HG03342 (cell line): ENCODE measurements at regions not wholly inside any gene's neighbourhood (a gene's known extent, or its start where the extent isn't known, plus 50 kb on each side); places are given as distances from the start of the nearest gene placed in this dataset.

Experiments used
- ATAC-seq: cut with Tn5 transposase; IDR thresholded peaks from one replicate; pipeline ENCODE4 v1.9.1; 2021; ENCODE audit warnings: mild to moderate bottlenecking, moderate library complexity; ENCODE audit not compliant: unreplicated experiment

DNA sequence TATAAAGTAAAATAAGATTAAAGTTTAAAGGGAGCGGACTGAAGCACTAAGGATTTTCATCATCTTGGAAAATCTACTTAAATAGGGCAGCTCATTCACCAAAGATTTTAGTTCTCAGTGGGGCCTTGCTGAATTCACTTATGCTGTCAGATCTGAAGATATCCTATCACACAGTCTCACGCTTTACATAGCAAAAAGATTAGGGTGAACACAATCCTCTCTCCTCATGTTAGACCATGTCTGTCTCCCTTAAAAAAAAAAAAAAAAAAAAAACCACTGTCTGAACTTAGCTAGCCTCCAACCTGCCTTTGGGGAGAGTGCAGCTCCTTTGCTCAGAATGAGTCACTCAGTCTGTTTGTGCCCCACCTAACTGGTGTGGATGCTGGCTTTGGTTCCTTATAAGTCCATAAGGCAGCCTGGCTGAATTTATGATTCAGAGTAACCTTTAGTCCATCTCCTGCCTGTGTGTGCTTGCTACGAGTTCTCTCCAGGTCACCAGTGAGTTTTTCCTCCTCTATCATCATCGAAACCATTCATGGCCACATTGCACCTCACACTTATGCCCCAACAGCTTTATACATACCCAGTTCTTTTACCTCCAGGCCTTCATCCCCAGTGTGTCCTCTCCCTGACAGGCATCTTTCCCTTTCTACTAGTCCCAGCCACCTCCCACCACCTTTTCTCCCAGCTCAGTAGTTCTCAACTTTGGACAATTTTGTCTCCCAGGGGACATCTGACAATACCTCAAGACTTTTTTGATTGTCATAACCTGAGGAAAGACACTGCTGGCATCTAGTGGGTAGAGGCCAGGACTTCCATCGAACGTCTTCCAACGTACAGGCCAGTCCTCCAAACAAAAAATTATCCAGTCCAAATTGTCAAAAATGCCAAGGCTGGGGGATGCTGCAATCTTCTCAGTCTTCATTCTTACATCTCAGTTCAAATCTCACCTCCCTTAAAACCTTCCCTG is 220.7 kb upstream of the EMCN start:
- ATAC-seq = no peak

DNA sequence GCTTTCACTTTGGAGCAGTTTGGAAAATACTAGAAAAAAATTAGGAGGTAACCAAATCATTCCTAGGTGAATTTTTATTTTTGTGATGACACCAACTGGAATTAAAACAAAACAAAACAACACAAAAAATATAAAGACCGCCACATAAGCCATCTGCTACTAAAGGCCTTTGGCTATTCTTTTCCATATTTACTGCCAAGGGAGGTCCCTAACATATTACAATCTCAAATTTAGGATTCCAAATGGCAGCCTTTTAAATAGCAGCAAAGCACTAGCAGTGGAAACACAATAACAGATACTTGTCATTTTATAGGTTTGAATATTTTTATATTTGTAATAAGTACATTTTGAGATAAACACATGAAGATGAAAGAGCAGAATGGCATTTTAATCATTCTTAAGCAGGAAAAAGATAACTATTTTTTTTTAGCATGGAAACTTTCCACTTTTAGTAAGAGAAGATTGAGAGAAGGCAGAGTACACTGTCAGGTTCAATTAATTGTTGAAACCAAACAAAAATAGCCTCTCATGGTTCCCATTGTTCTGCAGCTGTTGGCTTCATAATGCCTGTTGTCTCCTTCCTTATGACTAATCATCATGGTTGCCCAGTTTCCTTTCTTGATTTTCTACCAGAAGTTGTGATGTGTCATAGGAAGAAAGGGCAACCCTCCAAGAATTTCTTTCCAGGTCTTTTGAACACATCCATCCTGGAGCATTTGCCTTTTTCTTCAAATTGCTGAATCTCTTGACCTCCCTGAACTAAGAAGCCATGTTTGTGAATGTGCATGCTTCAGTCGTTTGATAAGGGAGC is 219.0 kb upstream of the EMCN start:
- ATAC-seq = no peak

DNA sequence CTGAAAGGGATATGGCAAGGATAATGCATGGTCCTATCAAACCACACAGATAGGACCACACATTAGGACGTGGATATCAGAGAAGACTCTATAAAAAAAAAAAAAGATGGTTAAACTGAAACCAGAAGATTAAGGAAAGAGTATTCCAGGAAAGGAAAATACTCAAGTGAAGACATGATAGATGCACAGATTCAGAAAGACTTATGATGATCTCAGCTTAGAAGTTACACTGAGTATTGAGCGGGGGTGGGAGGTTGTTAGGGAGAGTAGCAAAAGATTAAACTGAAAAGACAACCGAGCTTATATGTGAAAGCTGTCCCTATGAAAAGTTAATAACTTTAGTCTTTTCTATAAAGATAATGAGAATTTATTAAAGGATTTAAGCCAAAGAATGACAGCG is 211.0 kb upstream of the EMCN start:
- no peak for ATAC-seq

DNA sequence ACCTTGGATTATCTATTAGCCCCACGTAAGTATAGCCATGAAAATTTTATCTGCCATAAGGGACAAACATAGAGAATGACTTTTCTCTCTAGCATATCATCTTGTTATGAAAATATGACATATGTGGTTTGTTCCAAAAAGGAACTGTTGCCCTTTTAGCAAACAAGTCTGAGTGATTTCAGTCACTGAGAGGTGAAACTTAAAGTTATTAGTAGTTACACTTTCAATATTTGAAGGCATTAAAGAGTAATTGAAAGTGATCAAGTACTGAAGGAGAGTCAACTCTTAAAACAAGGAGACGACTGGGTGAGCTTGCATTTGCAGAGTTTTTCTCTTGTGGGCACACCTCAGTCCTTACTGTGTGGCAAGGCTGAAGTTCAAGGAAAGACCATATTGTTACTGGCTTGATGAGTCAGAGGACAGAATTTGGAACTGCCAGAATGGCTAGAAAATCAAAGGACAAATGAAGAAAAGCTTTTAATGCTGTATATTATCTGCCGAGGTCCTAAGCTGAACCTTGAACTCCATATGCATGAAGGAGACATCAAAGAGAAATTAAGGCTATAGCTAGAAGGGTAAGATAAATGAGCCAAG is 205.1 kb upstream of the EMCN start:
- peak; percentile 63 for ATAC-seq

DNA sequence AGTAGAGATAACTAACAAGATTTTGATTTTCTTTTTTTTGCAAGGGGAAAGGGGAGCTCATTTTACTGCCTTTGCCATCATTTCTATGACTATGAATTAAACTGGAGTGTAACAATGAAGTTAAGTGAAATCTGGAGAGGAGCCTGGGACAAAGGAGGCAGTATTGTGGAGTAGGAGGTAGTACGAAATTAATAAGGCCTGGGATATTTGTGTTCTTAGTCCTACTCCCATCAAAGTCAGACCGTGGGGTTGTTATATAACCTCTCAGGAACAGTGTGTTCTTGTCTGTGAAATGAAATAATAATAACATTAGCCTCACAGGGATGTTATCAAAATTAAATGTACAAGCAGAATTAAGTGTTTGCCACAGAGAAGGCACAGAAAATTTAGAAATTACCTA is 204.3 kb upstream of the EMCN start:
- ATAC-seq = no peak

DNA sequence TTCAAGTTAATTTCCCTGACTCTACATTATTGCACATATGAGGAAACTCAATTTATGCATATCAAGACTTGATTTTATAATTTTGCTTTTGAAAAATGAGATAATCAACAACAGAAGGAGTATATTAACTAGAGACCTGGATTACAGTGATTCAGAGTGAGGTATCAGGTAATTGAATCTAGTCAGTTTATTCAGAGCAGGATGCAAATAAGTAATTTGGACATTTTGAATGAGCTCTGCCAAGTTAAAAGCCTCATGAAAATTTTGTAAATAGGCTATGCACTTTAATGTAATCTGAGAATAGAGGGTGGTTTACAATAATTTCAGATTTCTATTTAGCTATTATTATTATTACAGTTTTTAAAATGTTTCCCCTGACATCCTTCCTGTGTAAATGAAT is 203.7 kb upstream of the EMCN start:
- ATAC-seq = no peak

DNA sequence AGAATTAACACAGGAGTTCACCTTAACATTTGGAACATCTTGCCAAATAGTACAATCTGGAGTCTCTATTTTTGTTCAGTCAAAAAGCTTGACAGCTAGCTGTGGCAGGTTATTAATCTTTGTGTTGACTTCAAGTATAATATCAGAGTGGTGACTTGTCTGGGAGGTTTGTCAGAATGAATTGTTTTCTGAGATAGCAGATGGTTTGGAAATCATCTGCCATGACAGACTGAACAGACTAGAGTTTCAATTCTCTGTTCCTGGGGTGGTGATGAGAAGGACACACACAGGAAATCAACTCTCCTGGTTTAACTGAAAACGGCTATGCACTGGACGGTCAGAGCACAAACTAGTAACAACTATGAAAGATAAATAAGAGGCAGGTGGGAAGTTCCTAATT is 203.3 kb upstream of the EMCN start:
- ATAC-seq = no peak

DNA sequence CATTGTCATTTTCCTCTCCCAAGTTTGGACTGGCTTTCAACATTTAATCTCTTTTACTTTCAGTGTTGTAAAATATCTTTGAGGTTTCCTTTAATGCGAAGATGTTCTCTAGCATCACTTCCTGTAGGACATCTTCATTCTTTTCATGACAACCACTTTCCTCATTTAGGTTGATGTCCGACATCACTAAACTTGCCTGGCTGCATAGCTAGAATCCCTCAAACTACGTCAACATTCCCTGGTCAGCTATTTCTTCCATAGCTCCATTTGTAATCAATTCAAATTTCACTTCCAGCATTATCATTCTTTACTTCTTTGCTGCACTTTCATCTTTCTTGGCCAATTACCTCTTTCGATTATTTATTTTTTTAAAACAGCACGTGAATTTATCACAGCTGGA is 198.6 kb upstream of the EMCN start:
- no peak for ATAC-seq

DNA sequence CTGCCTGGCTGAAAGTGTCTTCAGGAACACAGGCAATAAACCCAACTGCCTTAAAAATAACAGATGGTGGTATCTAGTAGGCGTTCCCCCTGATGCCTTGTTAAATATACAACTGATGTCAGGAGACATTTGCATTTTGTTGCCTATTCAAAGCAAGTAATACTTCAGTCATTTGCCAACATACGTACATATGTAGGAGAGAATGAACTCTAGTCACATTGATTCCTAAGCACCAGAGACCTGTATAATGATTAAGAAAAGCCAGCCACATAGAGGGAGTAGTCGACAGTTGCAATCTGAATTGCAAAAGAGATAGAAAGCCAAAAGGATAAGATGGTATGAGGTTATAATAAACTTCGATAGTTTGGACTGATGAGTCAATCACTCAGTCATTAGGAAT is 191.0 kb upstream of the EMCN start:
- no peak for ATAC-seq

DNA sequence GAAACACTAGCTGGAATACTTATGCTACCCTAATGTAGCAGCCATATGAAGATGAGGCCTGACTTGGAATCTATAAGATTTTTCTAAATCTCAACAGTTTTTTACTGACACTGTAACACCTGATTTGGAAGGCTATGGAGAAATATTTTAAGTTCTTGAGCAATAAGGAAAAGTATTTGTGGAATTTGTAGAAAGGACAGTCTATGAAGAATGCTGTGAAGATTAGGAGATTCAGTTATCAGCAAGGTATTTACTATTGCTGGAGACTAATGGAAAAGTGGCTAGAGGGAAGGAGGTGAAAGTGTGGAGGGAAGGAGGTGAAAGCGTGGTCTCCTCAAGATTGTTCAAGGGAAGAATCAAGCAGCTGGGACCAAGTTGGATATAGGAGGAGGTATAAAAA is 190.0 kb upstream of the EMCN start:
- no peak for ATAC-seq

DNA sequence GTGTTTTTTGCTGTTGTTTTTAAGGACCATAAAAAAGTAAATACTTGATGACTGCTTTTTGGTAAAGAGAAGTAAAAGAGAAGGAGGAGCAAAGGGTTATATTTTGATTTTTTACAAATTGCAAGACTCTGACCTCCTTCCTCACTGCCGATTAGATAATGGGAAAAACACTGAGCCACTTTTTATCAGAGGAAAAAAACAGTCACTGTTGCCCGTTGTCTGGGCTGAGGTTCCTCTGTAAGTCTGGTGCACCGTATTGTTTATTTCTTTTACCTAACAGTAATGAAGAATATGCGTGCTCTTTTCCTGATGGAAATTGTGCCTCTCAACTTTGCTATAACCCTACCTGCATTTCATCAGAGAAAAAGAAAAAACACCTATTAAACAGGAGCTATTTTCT is 178.7 kb upstream of the EMCN start:
- ATAC-seq = no peak

DNA sequence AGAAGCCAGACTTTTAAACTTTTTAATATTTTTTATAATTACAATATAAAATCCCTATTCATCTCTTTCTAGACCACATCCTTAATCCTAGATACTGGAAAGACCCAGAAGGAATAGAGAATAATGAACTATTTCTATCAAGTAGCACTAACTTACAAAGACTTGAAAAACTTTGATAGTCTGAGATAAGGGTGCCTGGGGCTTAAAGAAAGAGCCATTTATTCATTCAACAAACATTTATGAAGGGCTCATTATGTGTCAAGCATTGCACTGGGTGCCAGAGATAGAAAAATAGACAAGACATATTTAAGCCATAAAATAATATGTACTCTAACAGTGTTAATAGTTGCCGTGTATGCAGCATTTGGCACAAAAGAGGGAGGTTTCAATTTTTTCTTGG is 178.0 kb upstream of the EMCN start:
- ATAC-seq = no peak

DNA sequence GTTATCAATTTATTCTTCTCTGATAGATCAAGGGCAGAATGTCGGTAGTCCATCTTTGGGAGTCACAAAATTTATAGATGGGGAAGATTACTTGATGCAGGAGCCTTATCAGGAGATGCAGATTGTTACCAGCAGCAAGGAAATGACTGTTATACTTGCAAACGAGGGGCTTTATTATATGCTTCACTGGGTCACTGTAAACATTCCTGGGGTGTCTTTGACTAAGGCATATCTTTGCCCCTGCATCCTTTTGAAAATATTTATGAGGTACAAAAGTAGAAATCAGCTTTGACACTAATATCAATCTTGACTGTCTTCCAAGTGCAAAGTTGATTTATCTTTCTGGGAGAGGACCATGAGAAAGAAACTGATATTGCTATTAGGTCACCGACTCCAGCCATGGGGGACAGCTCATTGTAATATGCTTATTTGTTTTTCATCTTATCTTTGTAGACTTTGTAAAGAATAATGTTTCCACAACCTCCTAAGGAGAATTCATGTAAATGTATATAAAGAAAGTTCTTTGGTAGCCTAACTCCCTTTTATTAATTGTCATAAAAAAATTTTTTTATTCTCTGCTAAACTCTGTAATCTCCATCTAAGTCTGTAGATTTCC is 177.3 kb upstream of the EMCN start:
- no peak for ATAC-seq

DNA sequence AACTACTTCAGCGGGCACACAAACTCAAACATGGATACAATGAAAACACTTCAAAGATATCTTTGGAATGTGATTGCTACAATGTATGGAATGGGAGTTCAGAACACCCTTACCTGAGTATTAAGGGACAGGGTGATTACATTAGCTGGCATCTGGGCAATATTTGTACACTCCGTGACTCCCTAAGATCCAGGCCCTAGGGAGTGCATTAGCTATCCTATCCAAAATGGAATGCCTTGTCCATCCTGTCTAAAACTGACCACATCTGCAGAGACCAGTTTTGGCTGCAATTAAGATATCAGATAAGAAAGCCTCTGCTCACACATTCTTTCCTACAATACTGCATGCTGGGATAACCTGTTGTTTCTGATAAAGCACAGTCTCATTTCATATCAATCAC is 176.6 kb upstream of the EMCN start:
- no peak for ATAC-seq

DNA sequence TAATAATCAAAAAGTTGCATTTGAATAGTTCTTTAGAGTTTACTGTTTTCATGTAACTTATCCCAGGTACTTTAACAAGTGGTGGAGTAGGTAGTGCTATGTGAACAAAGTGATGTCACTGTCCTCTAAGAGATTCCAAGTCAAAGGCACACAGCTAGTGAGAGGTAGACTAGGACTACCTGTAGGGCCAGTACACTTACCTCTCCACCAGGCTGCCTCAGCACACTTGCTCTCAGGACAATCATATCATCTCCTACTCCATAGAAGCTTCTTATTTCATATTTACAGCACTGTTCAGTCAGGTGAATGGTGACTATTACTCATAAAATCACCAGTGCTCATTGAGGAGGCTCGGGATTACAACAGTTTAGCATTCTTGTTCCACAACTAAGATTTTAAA is 173.0 kb upstream of the EMCN start:
- no peak for ATAC-seq

DNA sequence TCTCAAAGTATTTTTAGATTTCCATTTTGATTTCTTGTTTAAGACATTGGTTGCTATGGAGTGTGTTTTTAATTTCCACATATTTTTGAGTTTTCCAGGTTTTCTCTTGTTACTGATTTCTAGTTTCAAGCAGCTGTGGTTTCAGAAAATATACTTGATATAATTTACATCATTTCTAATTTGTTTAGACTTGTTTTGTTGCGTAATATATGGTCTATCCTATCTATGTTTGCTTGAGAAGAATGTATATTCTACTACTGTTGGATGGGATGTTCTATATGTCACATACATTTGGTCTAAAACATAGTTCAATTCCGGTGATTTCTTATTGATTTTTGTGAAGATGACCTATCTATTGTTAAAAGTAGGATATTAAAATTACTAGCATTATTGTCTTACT is 170.5 kb upstream of the EMCN start:
- ATAC-seq = no peak

DNA sequence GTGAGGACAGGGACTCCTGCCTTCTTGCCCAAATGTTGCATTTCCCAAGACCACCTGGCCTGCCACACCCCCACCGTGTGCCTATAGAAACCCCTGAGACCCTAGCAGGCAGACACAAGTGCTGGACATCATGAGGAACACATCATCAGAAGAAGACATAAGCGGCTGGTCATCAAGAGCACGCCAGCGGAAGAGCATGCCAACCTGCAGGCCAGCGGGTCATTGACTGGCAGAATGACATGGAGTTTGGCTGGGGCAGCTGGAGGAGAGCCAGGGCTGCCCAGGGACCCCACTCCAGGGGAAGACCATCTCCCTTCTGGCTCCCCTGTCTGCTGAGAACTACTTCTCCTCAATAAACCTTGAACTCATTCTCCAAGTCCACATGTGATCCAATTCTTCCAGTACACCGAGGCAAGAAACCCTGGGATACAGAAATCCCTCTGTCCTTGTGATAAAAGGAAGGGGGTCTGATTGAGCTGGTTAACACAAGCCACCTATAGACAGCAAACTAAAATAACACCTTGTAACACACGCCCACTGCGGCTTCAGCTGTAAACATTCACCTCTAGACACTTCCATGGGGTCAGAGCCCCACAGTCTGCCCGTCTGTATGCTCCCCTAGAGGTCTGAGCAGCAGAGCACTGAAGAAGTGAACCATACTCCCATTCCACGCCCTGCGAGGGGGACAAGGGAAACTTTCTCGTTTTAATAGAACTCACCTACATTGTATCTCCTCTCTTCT is 164.8 kb upstream of the EMCN start:
- no peak for ATAC-seq

DNA sequence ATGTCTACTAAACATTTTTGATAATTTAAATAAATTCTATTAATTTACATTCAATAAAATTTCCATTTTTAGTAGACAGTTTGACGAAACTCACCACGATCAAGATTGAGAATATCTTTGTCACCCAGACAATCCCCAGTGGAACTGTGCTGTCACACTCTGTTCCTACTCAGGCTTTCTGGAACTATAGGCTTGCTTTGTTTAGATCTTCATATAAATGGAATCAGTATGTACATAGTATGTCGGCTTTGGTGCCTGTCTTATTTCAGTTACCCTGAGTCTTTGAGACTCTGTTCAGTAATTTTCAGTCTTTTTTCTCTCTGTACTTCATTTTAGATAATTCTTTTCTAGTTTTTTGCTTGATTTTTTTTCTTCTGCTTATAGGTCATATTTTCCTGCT is 163.5 kb upstream of the EMCN start:
- no peak for ATAC-seq

DNA sequence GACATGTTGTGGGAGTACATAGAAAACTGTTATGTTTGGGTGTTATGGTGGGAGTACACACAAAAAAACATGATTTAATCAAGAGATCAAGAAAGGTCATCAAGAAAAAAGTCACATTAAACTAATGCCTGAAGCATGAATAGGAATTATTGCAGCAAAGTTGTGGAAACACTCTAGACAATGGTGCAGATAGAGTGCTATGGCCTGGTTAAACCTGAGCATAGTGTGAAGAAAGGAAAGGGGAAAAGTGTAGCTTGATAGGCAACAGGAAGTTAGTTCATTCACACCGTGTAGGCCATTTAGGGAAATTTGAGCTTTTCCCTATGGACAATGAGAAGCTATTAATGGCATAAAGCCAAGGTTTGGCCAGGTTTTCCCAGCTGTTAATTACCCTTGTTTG is 162.1 kb upstream of the EMCN start:
- ATAC-seq = no peak

DNA sequence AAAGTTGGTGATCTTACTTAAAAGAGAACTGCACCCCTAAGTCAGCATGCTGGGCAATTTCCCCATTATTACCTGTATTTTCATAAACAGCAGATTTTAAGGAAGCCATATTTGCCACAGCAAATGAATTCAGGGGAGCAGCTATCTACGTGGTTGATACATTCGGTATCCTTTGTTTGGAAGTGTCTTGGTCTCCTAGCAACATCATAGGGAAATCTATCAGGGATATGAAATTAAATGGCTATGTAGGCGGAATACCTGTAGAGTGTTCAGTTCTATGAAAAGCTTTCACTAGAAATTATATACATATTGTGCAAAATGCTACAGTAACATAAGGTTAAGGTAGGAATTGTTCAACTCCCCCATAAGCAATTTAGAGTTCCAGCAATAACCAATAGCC is 157.2 kb upstream of the EMCN start:
- ATAC-seq = no peak

DNA sequence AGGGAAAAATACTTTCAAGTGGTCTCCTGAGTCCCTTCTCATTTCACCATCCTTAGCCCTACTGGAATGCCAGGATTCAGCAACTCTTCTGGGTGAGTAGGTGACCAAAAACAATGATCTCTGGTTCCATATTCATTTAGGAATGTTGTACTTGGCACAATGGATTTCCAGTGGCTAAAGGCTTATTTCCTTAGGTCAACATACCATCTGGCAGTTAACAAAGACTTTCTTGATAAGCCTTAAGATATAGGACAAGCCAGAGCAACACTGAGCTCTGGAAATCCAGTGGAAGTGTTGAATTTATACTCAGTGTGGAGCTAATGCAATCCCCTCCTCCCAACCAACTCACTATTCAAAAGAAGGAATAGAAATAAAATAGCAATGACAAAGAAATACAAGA is 139.4 kb upstream of the EMCN start:
- ATAC-seq = no peak
